K562 (cell line): ENCODE measurements at regions not wholly inside any gene's neighbourhood (a gene's known extent, or its start where the extent isn't known, plus 50 kb on each side); places are given as distances from the start of the nearest gene placed in this dataset.

ENCODE experiments used
- CBFB ChIP-seq: sonication (generic); formaldehyde crosslinking; IDR thresholded peaks from 2 replicates; pipeline ENCODE4 v1.4.0; 2020; ENCODE audit warnings: mild to moderate bottlenecking, missing genetic modification reagents
- E2F3 ChIP-seq: fragments of 250-450 bp; sonication (Bioruptor Pico); IDR thresholded peaks from 2 replicates; pipeline ENCODE4 v1.4.0; 2020; ENCODE audit warnings: mild to moderate bottlenecking
- EP300 ChIP-seq: IDR thresholded peaks from 2 replicates; pipeline ENCODE4 v1.6.1; 2012; ENCODE audit warnings: low read length, improper control_type of control experiment
- FOXJ2 ChIP-seq: fragments of 200-800 bp; sonication (Bioruptor generic); IDR thresholded peaks from 2 replicates; pipeline ENCODE4 v1.6.1; 2016; ENCODE audit warnings: missing genetic modification characterization, missing compliant biosample characterization
- GTF2E2 ChIP-seq: fragments of 200-800 bp; sonication (Bioruptor generic); IDR thresholded peaks from 2 replicates; pipeline ENCODE4 v1.6.1; 2016; ENCODE audit warnings: missing genetic modification characterization, missing compliant biosample characterization
- HINFP ChIP-seq: fragments of 450-650 bp; conservative IDR thresholded peaks from 2 replicates; pipeline ENCODE4 v1.6.1; 2016; ENCODE audit warnings: missing genetic modification characterization, low read depth, mild to moderate bottlenecking, control low read depth, missing compliant biosample characterization
- LARP7 ChIP-seq: fragments of 450-650 bp; IDR thresholded peaks from 2 replicates; pipeline ENCODE4 v1.6.1; 2016
- MAFK ChIP-seq: IDR thresholded peaks from 2 replicates; pipeline ENCODE4 v1.6.1; 2011; ENCODE audit warnings: low read length, improper control_type of control experiment
- MTA1 ChIP-seq: fragments of 450-650 bp; IDR thresholded peaks from 2 replicates; pipeline ENCODE4 v1.6.1; 2017; ENCODE audit warnings: borderline replicate concordance
- NCOA1 ChIP-seq: fragments of 450-650 bp; IDR thresholded peaks from 2 replicates; pipeline ENCODE4 v1.6.1; 2016; ENCODE audit warnings: low read depth
- NR1H2 ChIP-seq: sonication (generic); formaldehyde crosslinking; IDR thresholded peaks from 2 replicates; pipeline ENCODE4 v1.4.0; 2020; ENCODE audit warnings: mild to moderate bottlenecking, missing genetic modification reagents
- OTX1 ChIP-seq: fragments of 450-650 bp; formaldehyde crosslinking; IDR thresholded peaks from 2 replicates; pipeline ENCODE4 v1.4.0; 2022; ENCODE audit warnings: mild to moderate bottlenecking
- PHF8 ChIP-seq: fragments of 200-600 bp; sonication (generic); IDR thresholded peaks from 2 replicates; pipeline ENCODE4 v1.6.1; 2012; ENCODE audit warnings: mixed run types, mild to moderate bottlenecking, inconsistent platforms, low read length, moderate library complexity, borderline replicate concordance
- PURB ChIP-seq: sonication (generic); formaldehyde crosslinking; IDR thresholded peaks from 2 replicates; pipeline ENCODE4 v1.9.0; 2021; ENCODE audit warnings: low read depth, mild to moderate bottlenecking, missing genetic modification reagents
- SMAD1 ChIP-seq: fragments of 150-350 bp; IDR thresholded peaks from 2 replicates; pipeline ENCODE4 v1.6.1; 2014; ENCODE audit warnings: low read length, low read depth; ENCODE audit not compliant: partially characterized antibody
- SNIP1 ChIP-seq: fragments of 450-650 bp; IDR thresholded peaks from 2 replicates; pipeline ENCODE4 v1.7.1; 2017; ENCODE audit warnings: low read depth, mild to moderate bottlenecking
- TAF7 ChIP-seq: fragments of 450-650 bp; IDR thresholded peaks from 2 replicates; pipeline ENCODE4 v1.6.1; 2016; ENCODE audit warnings: missing genetic modification characterization, missing compliant biosample characterization
- TEAD1 ChIP-seq, 2 experiments: fragments of 450-650 bp in 1 of 2; sonication (generic) in 1 of 2; formaldehyde crosslinking; IDR thresholded peaks; 2 replicates each; pipeline versions ENCODE4 v1.4.0 to v1.8.0; 2020 to 2022; ENCODE audit warnings: mild to moderate bottlenecking in 2 of 2, missing genetic modification reagents in 1 of 2
- ZBTB1 ChIP-seq: sonication (generic); formaldehyde crosslinking; IDR thresholded peaks from 2 replicates; pipeline ENCODE4 v1.8.1; 2023; ENCODE audit warnings: missing genetic modification reagents, low read depth, mild to moderate bottlenecking, borderline replicate concordance
- ZFP1 ChIP-seq: fragments of 450-650 bp; formaldehyde crosslinking; IDR thresholded peaks from 2 replicates; pipeline ENCODE4 v1.4.0; 2020; ENCODE audit warnings: mild to moderate bottlenecking, mixed read lengths
- ZNF184 ChIP-seq: sonication (generic); formaldehyde crosslinking; IDR thresholded peaks from 2 replicates; pipeline ENCODE4 v1.5.0; 2020; ENCODE audit warnings: missing genetic modification reagents
- ZNF224 ChIP-seq: sonication (generic); formaldehyde crosslinking; IDR thresholded peaks from 2 replicates; pipeline ENCODE4 v1.8.0; 2022; ENCODE audit warnings: mild to moderate bottlenecking, missing genetic modification reagents
- ZNF347 ChIP-seq: fragments of 450-650 bp; formaldehyde crosslinking; IDR thresholded peaks from 2 replicates; pipeline ENCODE4 v1.4.0; 2020; ENCODE audit warnings: low read depth, mild to moderate bottlenecking, moderate library complexity
- ZNF408 ChIP-seq: fragments of 250-450 bp; sonication (Bioruptor Pico); IDR thresholded peaks from 2 replicates; pipeline ENCODE4 v1.4.0; 2020; ENCODE audit warnings: low read depth, mild to moderate bottlenecking, moderate library complexity
- ZNF41 ChIP-seq: fragments of 250-450 bp; sonication (Bioruptor Pico); conservative IDR thresholded peaks from 2 replicates; pipeline ENCODE4 v1.4.0; 2020; ENCODE audit warnings: mild to moderate bottlenecking
- ZNF778 ChIP-seq: fragments of 450-650 bp; formaldehyde crosslinking; IDR thresholded peaks from 2 replicates; pipeline ENCODE4 v1.4.0; 2020; ENCODE audit warnings: mild to moderate bottlenecking, moderate library complexity
- TF ChIP-seq, protein P1 (sequence below): sonication (generic); formaldehyde crosslinking; IDR thresholded peaks from 2 replicates; pipeline ENCODE4 v1.8.0; 2022; ENCODE audit warnings: mild to moderate bottlenecking, missing genetic modification reagents
- TF ChIP-seq, protein P2 (sequence below): sonication (generic); formaldehyde crosslinking; IDR thresholded peaks from 2 replicates; pipeline ENCODE4 v1.8.0; 2022; ENCODE audit warnings: missing genetic modification reagents, mild to moderate bottlenecking, borderline replicate concordance

DNA sequence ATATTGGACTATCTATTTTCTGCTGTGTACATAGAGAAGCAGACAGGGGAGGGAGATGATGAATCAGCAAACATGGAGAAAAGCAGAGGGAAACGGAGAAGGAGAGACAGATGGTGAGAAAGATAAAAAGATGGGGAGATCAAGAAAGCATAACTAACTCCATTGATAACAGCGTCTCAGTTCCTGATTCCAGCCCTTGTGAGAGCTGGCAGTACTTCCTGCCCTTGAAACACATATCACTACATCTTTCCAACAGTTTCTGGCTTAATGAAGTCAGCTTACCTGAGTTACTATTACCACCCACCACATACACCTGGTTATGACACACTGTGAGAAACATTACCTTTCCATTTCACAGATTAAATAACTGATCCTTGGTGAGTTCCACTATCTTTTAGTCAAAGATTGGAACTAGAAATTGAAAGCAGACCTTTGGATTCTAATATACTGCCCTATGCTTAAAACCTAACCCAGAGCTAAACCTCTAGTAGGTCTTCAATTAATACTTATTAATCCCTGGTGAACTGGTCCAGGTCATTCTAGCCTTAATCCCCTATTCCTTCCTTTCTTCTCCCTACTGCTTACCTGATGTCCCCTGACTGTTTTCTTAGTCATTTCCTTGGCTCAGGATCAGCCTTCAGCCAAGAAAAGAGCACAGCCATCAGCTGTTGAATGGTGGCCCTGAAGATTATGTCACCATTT is 346.6 kb upstream of the CCL2 start (continued):
- TF ChIP-seq HINFP (tag) (peak; percentile 95), EP300 (peak; percentile 79), ZFP1 (CRISPR knock-in tag) (peak; percentile 87), ZNF41 (peak; percentile 92), MAFK (peak; percentile 69), OTX1 (CRISPR knock-in tag) (peak; percentile 95), NR1H2 (CRISPR knock-in tag) (no peak), LARP7 (no peak), ZNF778 (CRISPR knock-in tag) (no peak), MTA1 (peak; percentile 81), CBFB (CRISPR knock-in tag) (no peak), ZNF184 (CRISPR knock-in tag) (no peak), ZBTB1 (CRISPR knock-in tag) (no peak), FOXJ2 (peak; percentile 66), SMAD1 (no peak), GTF2E2 (tag) (no peak), PHF8 (no peak), ZNF224 (CRISPR knock-in tag) (no peak), SNIP1 (no peak), E2F3 (CRISPR knock-in tag) (peak; percentile 40; the same call in 1 of the 2 replicates), TAF7 (no peak; the same call in 1 of the 2 replicates), NCOA1 (no peak), PURB (CRISPR knock-in tag) (no peak), ZNF347 (CRISPR knock-in tag) (no peak), ZNF408 (CRISPR knock-in tag) (no peak), TEAD1 (CRISPR knock-in tag; IDR thresholded peaks at IDR 0.05) (peak in 1 of 2 experiments; percentile 96; a peak in 2 of 4 replicates)
- TF ChIP-seq, protein P1, sequence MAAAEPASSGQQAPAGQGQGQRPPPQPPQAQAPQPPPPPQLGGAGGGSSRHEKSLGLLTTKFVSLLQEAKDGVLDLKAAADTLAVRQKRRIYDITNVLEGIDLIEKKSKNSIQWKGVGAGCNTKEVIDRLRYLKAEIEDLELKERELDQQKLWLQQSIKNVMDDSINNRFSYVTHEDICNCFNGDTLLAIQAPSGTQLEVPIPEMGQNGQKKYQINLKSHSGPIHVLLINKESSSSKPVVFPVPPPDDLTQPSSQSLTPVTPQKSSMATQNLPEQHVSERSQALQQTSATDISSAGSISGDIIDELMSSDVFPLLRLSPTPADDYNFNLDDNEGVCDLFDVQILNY (CRISPR knock-in tag) = no peak
- TF ChIP-seq, protein P2, sequence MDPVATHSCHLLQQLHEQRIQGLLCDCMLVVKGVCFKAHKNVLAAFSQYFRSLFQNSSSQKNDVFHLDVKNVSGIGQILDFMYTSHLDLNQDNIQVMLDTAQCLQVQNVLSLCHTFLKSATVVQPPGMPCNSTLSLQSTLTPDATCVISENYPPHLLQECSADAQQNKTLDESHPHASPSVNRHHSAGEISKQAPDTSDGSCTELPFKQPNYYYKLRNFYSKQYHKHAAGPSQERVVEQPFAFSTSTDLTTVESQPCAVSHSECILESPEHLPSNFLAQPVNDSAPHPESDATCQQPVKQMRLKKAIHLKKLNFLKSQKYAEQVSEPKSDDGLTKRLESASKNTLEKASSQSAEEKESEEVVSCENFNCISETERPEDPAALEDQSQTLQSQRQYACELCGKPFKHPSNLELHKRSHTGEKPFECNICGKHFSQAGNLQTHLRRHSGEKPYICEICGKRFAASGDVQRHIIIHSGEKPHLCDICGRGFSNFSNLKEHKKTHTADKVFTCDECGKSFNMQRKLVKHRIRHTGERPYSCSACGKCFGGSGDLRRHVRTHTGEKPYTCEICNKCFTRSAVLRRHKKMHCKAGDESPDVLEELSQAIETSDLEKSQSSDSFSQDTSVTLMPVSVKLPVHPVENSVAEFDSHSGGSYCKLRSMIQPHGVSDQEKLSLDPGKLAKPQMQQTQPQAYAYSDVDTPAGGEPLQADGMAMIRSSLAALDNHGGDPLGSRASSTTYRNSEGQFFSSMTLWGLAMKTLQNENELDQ (CRISPR knock-in tag) = no peak
